ENCODE measurements at regions not wholly inside any gene's neighbourhood (a gene's known extent, or its start where the extent isn't known, plus 50 kb on each side); places are given as distances from the start of the nearest gene placed in this dataset.

GRCh38 chr4:138062929-138063328 lies 179.2 kb downstream of the SLC7A11 start:
- H3K9me3 Mint-ChIP-seq = peaks cover 10 to 15% (median 10%) of the 10 kb centered on the region in 3 donors
- H3K4me3 Mint-ChIP-seq = no peak overlapping the region
- no peaks in the 10 kb centered on the region for H3K4me1 Mint-ChIP-seq
- WGBS (ENCODE audit: insufficient coverage) = 100% methylated on average over 1 of the region's 2 CpGs
- ChIA-PET CTCF (no interaction called here), POLR2A (no interaction called here)
- Histone ChIP-seq H3K9me3 (no peaks in the 10 kb centered on the region), H3K4me1 (ENCODE audit: control insufficient read depth in 1 of 2, extremely low read depth in 1 of 2, insufficient read depth in 2 of 2, low read length in 2 of 2) (no peaks in the 10 kb centered on the region), H3K27me3 (replicated peaks in 1 of 2; ENCODE audit: control insufficient read depth in 2 of 2, extremely low read depth in 1 of 2, insufficient read depth in 2 of 2, low read length in 1 of 2) (no peaks in the 10 kb centered on the region), H3K4me3 (ENCODE audit: control insufficient read depth in 1 of 2, extremely low read depth in 1 of 2, low read length in 1 of 2) (no peak overlapping the region), H3K36me3 (ENCODE audit: control insufficient read depth in 2 of 2, extremely low read depth in 1 of 2, insufficient read depth in 1 of 2, low read length in 1 of 2) (no peaks in the 10 kb centered on the region), H3K27ac (ENCODE audit: low read length) (no peak overlapping the region)
- H3K27ac Mint-ChIP-seq = no peak overlapping the region
- no peaks in the 10 kb centered on the region for H3K36me3 Mint-ChIP-seq
- ATAC-seq (replicated peaks in 1 of 4) (no peak), DNase-seq (no peak)
- H3K27me3 Mint-ChIP-seq = peaks cover 0 to 5% of the 10 kb centered on the region in 2 donors

GRCh38 chr4:138056541-138056940 lies 185.6 kb downstream of the SLC7A11 start:
- Histone ChIP-seq H3K4me3 (ENCODE audit: control insufficient read depth in 1 of 2, extremely low read depth in 1 of 2, low read length in 1 of 2) (no peak overlapping the region), H3K27me3 (replicated peaks in 1 of 2; ENCODE audit: control insufficient read depth in 2 of 2, extremely low read depth in 1 of 2, insufficient read depth in 2 of 2, low read length in 1 of 2) (no peaks in the 10 kb centered on the region), H3K4me1 (ENCODE audit: control insufficient read depth in 1 of 2, extremely low read depth in 1 of 2, insufficient read depth in 2 of 2, low read length in 2 of 2) (no peaks in the 10 kb centered on the region), H3K36me3 (ENCODE audit: control insufficient read depth in 2 of 2, extremely low read depth in 1 of 2, insufficient read depth in 1 of 2, low read length in 1 of 2) (no peaks in the 10 kb centered on the region), H3K27ac (ENCODE audit: low read length) (no peak overlapping the region), H3K9me3 (no peaks in the 10 kb centered on the region)
- POLR2A ChIA-PET = no interaction called here
- H3K27ac Mint-ChIP-seq = no peak overlapping the region
- no peak for ATAC-seq (replicated peaks in 1 of 4)
- H3K36me3 Mint-ChIP-seq = no peaks in the 10 kb centered on the region
- peaks cover 3 to 6% (median 6%) of the 10 kb centered on the region in 3 donors for H3K9me3 Mint-ChIP-seq
- CTCF ChIA-PET = no interaction called here
- DNase-seq = no peak
- no peak overlapping the region for H3K4me3 Mint-ChIP-seq
- H3K4me1 Mint-ChIP-seq = no peaks in the 10 kb centered on the region
- H3K27me3 Mint-ChIP-seq = no peaks in the 10 kb centered on the region
- WGBS (ENCODE audit: insufficient coverage) = 0% methylated on average over 1 of the region's 2 CpGs

GRCh38 chr4:138055890-138056289 lies 186.3 kb downstream of the SLC7A11 start:
- H3K27ac ChIP-seq (ENCODE audit: low read length) = no peak overlapping the region
- no CpG with 5 or more reads among the region's 2 CpGs for WGBS (ENCODE audit: insufficient coverage)
- no peak for ATAC-seq (replicated peaks in 1 of 4)
- ChIA-PET POLR2A (no interaction called here), CTCF (interaction anchor here in 1 of 2 donors (0.6 kb wide), 1 partner anchor 37 kb away, joined by 3 read pairs; no protein-coding TSS in a partner anchor)
- Mint-ChIP-seq H3K27me3 (no peaks in the 10 kb centered on the region), H3K36me3 (no peaks in the 10 kb centered on the region), H3K27ac (no peak overlapping the region), H3K4me1 (no peaks in the 10 kb centered on the region), H3K4me3 (no peak overlapping the region), H3K9me3 (peaks cover 2 to 7% (median 6%) of the 10 kb centered on the region in 3 donors)
- no peaks in the 10 kb centered on the region for H3K27me3 ChIP-seq (replicated peaks in 1 of 2; ENCODE audit: control insufficient read depth in 2 of 2, extremely low read depth in 1 of 2, insufficient read depth in 2 of 2, low read length in 1 of 2)
- no peaks in the 10 kb centered on the region for H3K9me3 ChIP-seq
- H3K36me3 ChIP-seq (ENCODE audit: control insufficient read depth in 2 of 2, extremely low read depth in 1 of 2, insufficient read depth in 1 of 2, low read length in 1 of 2) = no peaks in the 10 kb centered on the region
- no peak for DNase-seq
- no peaks in the 10 kb centered on the region for H3K4me1 ChIP-seq (ENCODE audit: control insufficient read depth in 1 of 2, extremely low read depth in 1 of 2, insufficient read depth in 2 of 2, low read length in 2 of 2)
- H3K4me3 ChIP-seq (ENCODE audit: control insufficient read depth in 1 of 2, extremely low read depth in 1 of 2, low read length in 1 of 2) = no peak overlapping the region

GRCh38 chr4:138053641-138054301 lies 188.4 kb downstream of the SLC7A11 start:
- CTCF ChIA-PET = no interaction called here
- H3K4me1 ChIP-seq (ENCODE audit: control insufficient read depth in 1 of 2, extremely low read depth in 1 of 2, insufficient read depth in 2 of 2, low read length in 2 of 2) = no peaks in the 10 kb centered on the region

GRCh38 chr4:138052806-138053632 lies 189.1 kb downstream of the SLC7A11 start:
- ATAC-seq (replicated peaks in 1 of 4) (no peak), DNase-seq (no peak)
- Histone ChIP-seq H3K36me3 (ENCODE audit: control insufficient read depth in 2 of 2, extremely low read depth in 1 of 2, insufficient read depth in 1 of 2, low read length in 1 of 2) (no peaks in the 10 kb centered on the region), H3K27ac (ENCODE audit: low read length) (no peak overlapping the region), H3K27me3 (replicated peaks in 1 of 2; ENCODE audit: control insufficient read depth in 2 of 2, extremely low read depth in 1 of 2, insufficient read depth in 2 of 2, low read length in 1 of 2) (no peaks in the 10 kb centered on the region), H3K4me1 (ENCODE audit: control insufficient read depth in 1 of 2, extremely low read depth in 1 of 2, insufficient read depth in 2 of 2, low read length in 2 of 2) (no peaks in the 10 kb centered on the region), H3K4me3 (ENCODE audit: control insufficient read depth in 1 of 2, extremely low read depth in 1 of 2, low read length in 1 of 2) (no peak overlapping the region), H3K9me3 (no peaks in the 10 kb centered on the region)
- CTCF ChIA-PET = no interaction called here
- Mint-ChIP-seq H3K27me3 (no peaks in the 10 kb centered on the region), H3K36me3 (no peaks in the 10 kb centered on the region), H3K9me3 (peaks cover 0 to 9% (median 2%) of the 10 kb centered on the region in 3 donors), H3K4me1 (no peaks in the 10 kb centered on the region), H3K4me3 (no peak overlapping the region), H3K27ac (no peak overlapping the region)
- 86% methylated on average over 23 of the region's 31 CpGs for WGBS (ENCODE audit: insufficient coverage)
- POLR2A ChIA-PET = interaction anchor here in 1 of 2 donors (0.5 kb wide), 1 partner anchor 46 kb away, joined by 3 read pairs; no protein-coding TSS in a partner anchor

More at GRCh38 chr4:138053641-138054301, 188.4 kb downstream of the SLC7A11 start:
- no peak overlapping the region for H3K4me3 ChIP-seq (ENCODE audit: control insufficient read depth in 1 of 2, extremely low read depth in 1 of 2, low read length in 1 of 2)
- Mint-ChIP-seq H3K27me3 (no peaks in the 10 kb centered on the region), H3K9me3 (peaks cover 0 to 9% (median 5%) of the 10 kb centered on the region in 3 donors), H3K4me3 (no peak overlapping the region), H3K27ac (no peak overlapping the region), H3K36me3 (no peaks in the 10 kb centered on the region), H3K4me1 (no peaks in the 10 kb centered on the region)
- POLR2A ChIA-PET = no interaction called here
- no peaks in the 10 kb centered on the region for H3K36me3 ChIP-seq (ENCODE audit: control insufficient read depth in 2 of 2, extremely low read depth in 1 of 2, insufficient read depth in 1 of 2, low read length in 1 of 2)
- H3K27ac ChIP-seq (ENCODE audit: low read length) = no peak overlapping the region
- H3K9me3 ChIP-seq = no peaks in the 10 kb centered on the region
- WGBS (ENCODE audit: insufficient coverage) = 90% methylated on average over 2 of the region's 5 CpGs
- H3K27me3 ChIP-seq (replicated peaks in 1 of 2; ENCODE audit: control insufficient read depth in 2 of 2, extremely low read depth in 1 of 2, insufficient read depth in 2 of 2, low read length in 1 of 2) = no peaks in the 10 kb centered on the region
- no peak for DNase-seq
- no peak for ATAC-seq (replicated peaks in 1 of 4)

- H3K27me3 ChIP-seq (replicated peaks in 1 of 2; ENCODE audit: control insufficient read depth in 2 of 2, extremely low read depth in 1 of 2, insufficient read depth in 2 of 2, low read length in 1 of 2) = no peaks in the 10 kb centered on the region
- WGBS (ENCODE audit: insufficient coverage) = no CpG with 5 or more reads among the region's 3 CpGs
- ChIA-PET POLR2A (interaction anchor here in 1 of 2 donors (0.6 kb wide), 1 partner anchor 1923 kb away, joined by 4 read pairs; no protein-coding TSS in a partner anchor), CTCF (no interaction called here)
- Mint-ChIP-seq H3K4me3 (no peak overlapping the region), H3K36me3 (no peaks in the 10 kb centered on the region), H3K27ac (no peak overlapping the region), H3K4me1 (no peaks in the 10 kb centered on the region), H3K27me3 (no peaks in the 10 kb centered on the region), H3K9me3 (peaks cover 0 to 9% (median 2%) of the 10 kb centered on the region in 3 donors)
- H3K27ac ChIP-seq (ENCODE audit: low read length) = no peak overlapping the region
- DNase-seq (no peak), ATAC-seq (replicated peaks in 1 of 4) (no peak)
- H3K4me1 ChIP-seq (ENCODE audit: control insufficient read depth in 1 of 2, extremely low read depth in 1 of 2, insufficient read depth in 2 of 2, low read length in 2 of 2) = no peaks in the 10 kb centered on the region
- no peaks in the 10 kb centered on the region for H3K9me3 ChIP-seq
- no peak overlapping the region for H3K4me3 ChIP-seq (ENCODE audit: control insufficient read depth in 1 of 2, extremely low read depth in 1 of 2, low read length in 1 of 2)
- H3K36me3 ChIP-seq (ENCODE audit: control insufficient read depth in 2 of 2, extremely low read depth in 1 of 2, insufficient read depth in 1 of 2, low read length in 1 of 2) = no peaks in the 10 kb centered on the region
Observed at GRCh38 chr4:138051157-138051556, 191.0 kb downstream of the SLC7A11 start.
